Hepatocyte (in vitro differentiated cells): ENCODE measurements at regions not wholly inside any gene's neighbourhood (a gene's known extent, or its start where the extent isn't known, plus 50 kb on each side); places are given as distances from the start of the nearest gene placed in this dataset.

Experiments
- DNase-seq: peaks from one replicate; pipeline ENCODE4 v3.0.0-alpha.2; 2016; ENCODE audit warnings: low spot score
- H2AFZ ChIP-seq: fragments of 200-600 bp; sonication (generic); 2 replicates; pipeline ENCODE4 v1.6.0; 2016; ENCODE audit warnings: antibody characterized with exemption, mild to moderate bottlenecking
- H3K27ac ChIP-seq: fragments of 200-600 bp; sonication (generic); 2 replicates; pipeline ENCODE4 v1.5.1; 2016; ENCODE audit warnings: mild to moderate bottlenecking
- H3K27me3 ChIP-seq: fragments of 200-600 bp; sonication (generic); 2 replicates; pipeline ENCODE4 v1.6.1; 2016
- H3K36me3 ChIP-seq: fragments of 200-600 bp; sonication (generic); replicated peaks from 2 replicates; pipeline ENCODE4 v1.5.1; 2016; ENCODE audit warnings: low read depth; ENCODE audit not compliant: insufficient read depth
- H3K4me1 ChIP-seq: fragments of 200-600 bp; sonication (generic); 2 replicates; pipeline ENCODE4 v1.5.1; 2016; ENCODE audit warnings: mild to moderate bottlenecking, moderate library complexity; ENCODE audit not compliant: insufficient read depth
- H3K4me2 ChIP-seq: fragments of 200-600 bp; sonication (generic); 2 replicates; pipeline ENCODE4 v1.6.0; 2016
- H3K4me3 ChIP-seq: fragments of 200-600 bp; sonication (generic); 2 replicates; pipeline ENCODE4 v1.5.1; 2016; ENCODE audit warnings: mild to moderate bottlenecking
- H3K79me2 ChIP-seq: fragments of 200-600 bp; sonication (generic); 2 replicates; pipeline ENCODE4 v1.6.0; 2017; ENCODE audit warnings: mild to moderate bottlenecking
- H3K9me2 ChIP-seq: fragments of 200-600 bp; sonication (generic); replicated peaks from 2 replicates; pipeline ENCODE4 v1.6.0; 2017; ENCODE audit warnings: mild to moderate bottlenecking; ENCODE audit not compliant: insufficient read depth
- H3K9me3 ChIP-seq: fragments of 200-600 bp; sonication (generic); 2 replicates; pipeline ENCODE4 v1.5.1; 2016; ENCODE audit warnings: low read depth, mild to moderate bottlenecking
- H4K20me1 ChIP-seq: fragments of 200-600 bp; sonication (generic); 2 replicates; pipeline ENCODE4 v1.6.0; 2016; ENCODE audit warnings: mild to moderate bottlenecking; ENCODE audit not compliant: insufficient read depth, poor library complexity, severe bottlenecking
- EZH2 ChIP-seq: fragments of 200-600 bp; sonication (generic); IDR thresholded peaks from 2 replicates; pipeline ENCODE4 v1.6.1; 2016; ENCODE audit warnings: antibody characterized with exemption, mild to moderate bottlenecking, borderline replicate concordance
- EZH2phosphoT487 ChIP-seq: fragments of 200-600 bp; sonication (generic); IDR thresholded peaks from one replicate; pipeline ENCODE4 v1.6.1; 2018; ENCODE audit warnings: antibody characterized with exemption, mild to moderate bottlenecking, low read depth, moderate library complexity; ENCODE audit not compliant: unreplicated experiment, severe bottlenecking
- WGBS: methylation state at CpG from one replicate; pipeline ENCODE4 v1.1.6; 2016; ENCODE audit warnings: low lambda C conversion rate; ENCODE audit errors: missing lambda C conversion rate; 5-methylcytosine and 5-hydroxymethylcytosine counted together
- TF ChIP-seq, protein P1 (sequence below): fragments of 200-600 bp; sonication (generic); IDR thresholded peaks from 2 replicates; pipeline ENCODE4 v1.5.1; 2016; ENCODE audit warnings: antibody characterized with exemption, mild to moderate bottlenecking; ENCODE audit not compliant: poor library complexity

DNA sequence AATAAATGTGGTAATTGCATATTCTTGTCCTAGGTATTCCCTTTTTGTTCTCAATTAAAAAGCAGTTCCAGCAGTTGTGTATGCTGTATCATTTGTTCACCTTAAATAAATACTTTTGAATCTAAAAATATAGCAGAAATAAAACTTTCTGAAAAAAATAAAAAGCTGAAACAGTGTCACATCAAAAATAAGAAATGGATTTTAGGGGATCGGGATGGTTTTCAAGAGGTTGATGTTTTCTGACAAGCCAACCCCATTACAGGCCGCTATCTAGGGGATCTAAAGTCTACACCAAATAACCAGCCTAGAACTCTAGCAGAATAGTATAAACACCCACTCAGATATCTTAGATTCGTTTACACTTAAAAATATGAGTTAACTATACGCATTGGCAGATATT lies 95.4 kb upstream of the MAML3 start:
- WGBS = 76% methylated on average over 4 of the region's 4 CpGs
- Histone ChIP-seq H4K20me1 (no peaks in the 10 kb centered on the region), H2AFZ (no peak overlapping the region), H3K27ac (no peak overlapping the region), H3K9me2 (no peaks in the 10 kb centered on the region), H3K9me3 (no peaks in the 10 kb centered on the region), H3K4me2 (no peak overlapping the region), H3K4me3 (no peak overlapping the region), H3K4me1 (peaks cover 27% of the 10 kb centered on the region), H3K36me3 (no peaks in the 10 kb centered on the region), H3K27me3 (no peaks in the 10 kb centered on the region), H3K79me2 (no peaks in the 10 kb centered on the region)
- DNase-seq = no peak
- TF ChIP-seq, protein P1, sequence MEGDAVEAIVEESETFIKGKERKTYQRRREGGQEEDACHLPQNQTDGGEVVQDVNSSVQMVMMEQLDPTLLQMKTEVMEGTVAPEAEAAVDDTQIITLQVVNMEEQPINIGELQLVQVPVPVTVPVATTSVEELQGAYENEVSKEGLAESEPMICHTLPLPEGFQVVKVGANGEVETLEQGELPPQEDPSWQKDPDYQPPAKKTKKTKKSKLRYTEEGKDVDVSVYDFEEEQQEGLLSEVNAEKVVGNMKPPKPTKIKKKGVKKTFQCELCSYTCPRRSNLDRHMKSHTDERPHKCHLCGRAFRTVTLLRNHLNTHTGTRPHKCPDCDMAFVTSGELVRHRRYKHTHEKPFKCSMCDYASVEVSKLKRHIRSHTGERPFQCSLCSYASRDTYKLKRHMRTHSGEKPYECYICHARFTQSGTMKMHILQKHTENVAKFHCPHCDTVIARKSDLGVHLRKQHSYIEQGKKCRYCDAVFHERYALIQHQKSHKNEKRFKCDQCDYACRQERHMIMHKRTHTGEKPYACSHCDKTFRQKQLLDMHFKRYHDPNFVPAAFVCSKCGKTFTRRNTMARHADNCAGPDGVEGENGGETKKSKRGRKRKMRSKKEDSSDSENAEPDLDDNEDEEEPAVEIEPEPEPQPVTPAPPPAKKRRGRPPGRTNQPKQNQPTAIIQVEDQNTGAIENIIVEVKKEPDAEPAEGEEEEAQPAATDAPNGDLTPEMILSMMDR = no peak
- TF ChIP-seq EZH2 (no peak), EZH2phosphoT487 (no peak)

DNA sequence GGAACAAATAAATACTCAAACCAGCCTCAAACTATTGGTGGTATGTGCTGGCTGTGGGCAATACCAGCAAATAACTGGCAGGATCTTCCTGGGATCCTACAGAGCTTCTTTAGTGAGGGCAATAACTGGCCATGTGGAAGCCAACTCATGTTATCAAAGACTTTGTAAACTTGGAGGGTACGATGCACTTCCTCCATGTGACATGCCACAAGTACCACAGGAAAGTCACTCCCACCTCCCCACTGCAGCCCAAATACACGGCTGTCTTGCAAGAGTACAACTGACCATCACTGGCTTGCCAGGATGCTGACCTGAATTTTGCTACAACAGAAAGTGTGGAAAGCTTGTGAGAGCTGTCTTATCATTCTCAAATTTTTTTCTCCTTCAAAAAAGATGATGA lies 93.3 kb upstream of the MAML3 start:
- Histone ChIP-seq H3K27ac (no peak overlapping the region), H3K27me3 (no peaks in the 10 kb centered on the region), H3K4me1 (peaks cover 29% of the 10 kb centered on the region), H2AFZ (no peak overlapping the region), H3K9me3 (no peaks in the 10 kb centered on the region), H3K4me3 (no peak overlapping the region), H3K9me2 (no peaks in the 10 kb centered on the region), H3K79me2 (no peaks in the 10 kb centered on the region), H3K4me2 (no peak overlapping the region), H3K36me3 (no peaks in the 10 kb centered on the region), H4K20me1 (no peaks in the 10 kb centered on the region)
- 86% methylated on average over 2 of the region's 2 CpGs for WGBS
- no peak for TF ChIP-seq EZH2phosphoT487
- TF ChIP-seq EZH2 = no peak
- TF ChIP-seq, protein P1 = no peak
- DNase-seq = no peak

DNA sequence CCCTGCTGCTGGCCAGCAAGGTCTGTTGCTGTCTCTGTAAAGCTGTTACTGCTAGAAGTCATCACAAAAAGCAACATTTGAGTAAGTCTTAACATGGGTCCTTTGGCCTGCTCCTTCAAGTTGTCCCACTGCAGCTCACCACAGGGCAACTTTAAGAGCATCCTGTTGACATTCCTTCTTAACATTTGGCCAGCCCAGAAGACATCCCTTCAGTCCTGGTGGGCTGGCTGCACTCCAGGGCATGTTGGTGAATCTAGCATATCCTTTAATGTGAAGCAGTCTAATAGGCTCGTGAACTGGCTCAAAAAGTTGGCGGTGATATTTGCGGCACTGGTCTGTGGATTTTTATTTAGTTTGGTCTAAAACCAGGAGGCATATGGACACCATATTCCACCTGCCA lies 92.2 kb upstream of the MAML3 start:
- H4K20me1 ChIP-seq = no peaks in the 10 kb centered on the region
- no peak overlapping the region for H3K27ac ChIP-seq
- no peak overlapping the region for H3K4me2 ChIP-seq
- TF ChIP-seq, protein P1 = no peak
- TF ChIP-seq EZH2phosphoT487 (no peak), EZH2 (no peak)
- 87% methylated on average over 3 of the region's 3 CpGs for WGBS
- peaks cover 29% of the 10 kb centered on the region for H3K4me1 ChIP-seq
- no peak overlapping the region for H3K4me3 ChIP-seq
- DNase-seq = no peak
- no peak overlapping the region for H2AFZ ChIP-seq
- H3K9me2 ChIP-seq = no peaks in the 10 kb centered on the region
- H3K9me3 ChIP-seq = no peaks in the 10 kb centered on the region
- H3K36me3 ChIP-seq = no peaks in the 10 kb centered on the region
- no peaks in the 10 kb centered on the region for H3K27me3 ChIP-seq
- H3K79me2 ChIP-seq = no peaks in the 10 kb centered on the region

DNA sequence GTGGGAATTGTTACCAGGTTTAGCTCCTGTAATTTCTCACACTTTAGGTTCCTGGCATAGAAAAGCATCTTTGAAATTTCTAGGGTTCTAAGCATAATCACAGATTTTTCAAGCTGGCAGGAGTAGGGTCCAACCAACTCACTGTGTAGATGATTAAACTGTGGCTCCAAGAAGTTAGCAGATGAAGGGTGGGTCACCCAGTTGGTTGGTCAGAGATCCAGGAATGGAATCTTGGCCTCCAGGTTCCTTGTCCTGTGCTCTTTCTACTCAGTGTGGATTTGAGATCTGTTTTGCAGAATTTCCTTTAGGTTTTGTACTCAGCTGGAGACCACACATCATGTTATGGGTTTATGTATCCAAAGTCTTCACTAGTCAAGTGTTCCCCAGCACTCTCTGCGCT lies 90.3 kb upstream of the MAML3 start:
- no peak for TF ChIP-seq EZH2
- TF ChIP-seq, protein P1 = no peak
- TF ChIP-seq EZH2phosphoT487 = no peak
- Histone ChIP-seq H3K27ac (peak overlapping the region; percentile 92), H3K4me3 (no peak overlapping the region), H3K9me2 (no peaks in the 10 kb centered on the region), H2AFZ (no peak overlapping the region), H4K20me1 (no peaks in the 10 kb centered on the region), H3K27me3 (no peaks in the 10 kb centered on the region), H3K4me2 (no peak overlapping the region), H3K79me2 (no peaks in the 10 kb centered on the region), H3K9me3 (no peaks in the 10 kb centered on the region), H3K36me3 (no peaks in the 10 kb centered on the region), H3K4me1 (peaks cover 29% of the 10 kb centered on the region)
- WGBS = 94% methylated on average over 1 of the region's 1 CpG
- DNase-seq = no peak
